Skeletal muscle tissue (tissue), 3 donors: ENCODE measurements at regions not wholly inside any gene's neighbourhood (a gene's known extent, or its start where the extent isn't known, plus 50 kb on each side); places are given as distances from the start of the nearest gene placed in this dataset.
"Not testable (repeated sequence)": the region's sequence is repeated elsewhere in the genome, so short reads cannot be mapped to it uniquely, and the experiment has no call there.

ENCODE experiments used
- H3K27ac ChIP-seq: one replicate; pipeline ENCODE4 v1.7.0; 2013; ENCODE audit warnings: mild to moderate bottlenecking, low read depth, low read length, inconsistent platforms
- H3K27me3 ChIP-seq, 3 donors: one replicate each; pipeline ENCODE4 v1.7.0; 2013; ENCODE audit warnings: low read length in 3 of 3; ENCODE audit not compliant: control insufficient read depth in 3 of 3, insufficient read depth in 3 of 3
- H3K36me3 ChIP-seq, 3 donors: one replicate each; pipeline ENCODE4 v1.7.0; 2013; ENCODE audit warnings: low read length in 3 of 3; ENCODE audit not compliant: control insufficient read depth in 3 of 3, insufficient read depth in 3 of 3
- H3K4me1 ChIP-seq, 3 donors: one replicate each; pipeline ENCODE4 v1.7.0; 2013; ENCODE audit warnings: low read length in 3 of 3, mild to moderate bottlenecking in 3 of 3; ENCODE audit not compliant: control insufficient read depth in 3 of 3, insufficient read depth in 3 of 3
- H3K4me3 ChIP-seq, 3 donors: one replicate each; pipeline ENCODE4 v1.7.0; 2013; ENCODE audit warnings: low read length in 3 of 3
- H3K9ac ChIP-seq, 3 donors: one replicate each; pipeline ENCODE4 v1.7.0; 2013; ENCODE audit warnings: low read length in 3 of 3, mild to moderate bottlenecking in 3 of 3, moderate library complexity in 2 of 3, low read depth in 1 of 3
- H3K9me3 ChIP-seq, 3 donors: one replicate each; pipeline ENCODE4 v1.7.0; 2013; ENCODE audit warnings: low read length in 3 of 3; ENCODE audit not compliant: control insufficient read depth in 3 of 3
- donor health status: Osteomylitis.

GRCh38 chr1:30371179-30371788, 352.1 kb downstream of the MATN1 start:
- no peaks in the 10 kb centered on the region for H3K4me1 ChIP-seq
- H3K9ac ChIP-seq = no peak overlapping the region
- H3K9me3 ChIP-seq = no peaks in the 10 kb centered on the region
- H3K27me3 ChIP-seq = peaks cover 3 to 12% (median 12%) of the 10 kb centered on the region in 3 donors
- H3K27ac ChIP-seq = no peak overlapping the region
- H3K4me3 ChIP-seq = no peak overlapping the region
- no peaks in the 10 kb centered on the region for H3K36me3 ChIP-seq

DNA sequence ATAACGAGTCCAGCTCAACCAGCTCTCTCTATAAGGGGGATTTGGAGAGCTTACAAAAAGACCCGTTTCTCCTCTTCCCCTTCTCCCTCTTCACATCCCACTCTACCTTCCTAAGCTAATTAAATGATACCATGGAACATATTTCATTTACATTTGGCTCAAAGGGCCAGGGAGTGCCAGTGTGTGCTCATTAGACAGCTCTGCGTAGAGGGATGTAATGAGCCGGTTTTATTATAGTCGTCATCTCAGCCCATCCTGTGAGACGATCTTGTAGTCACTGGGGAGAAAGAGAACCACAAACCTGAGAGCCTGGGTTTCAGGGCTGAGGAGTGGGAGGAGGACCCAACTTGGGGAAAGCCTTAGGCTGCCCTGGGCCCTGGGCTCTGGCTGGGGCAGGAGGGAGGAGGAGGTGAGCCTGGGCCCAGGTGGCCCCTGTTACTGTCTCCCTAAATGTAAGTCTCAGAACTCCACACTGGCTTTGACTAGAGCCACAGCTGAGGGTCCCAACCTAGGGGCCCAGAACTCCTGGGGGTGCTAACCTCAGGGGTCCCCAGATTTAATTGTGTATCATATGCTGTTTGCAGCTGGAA, 354.6 kb downstream of the MATN1 start:
- H3K4me1 ChIP-seq = no peaks in the 10 kb centered on the region
- H3K9me3 ChIP-seq = no peaks in the 10 kb centered on the region
- H3K27ac ChIP-seq = no peak overlapping the region
- H3K9ac ChIP-seq = no peak overlapping the region
- H3K4me3 ChIP-seq = no peak overlapping the region
- H3K36me3 ChIP-seq = no peaks in the 10 kb centered on the region
- H3K27me3 ChIP-seq = peaks cover under 1 to 7% (median 3%) of the 10 kb centered on the region in 3 donors

DNA sequence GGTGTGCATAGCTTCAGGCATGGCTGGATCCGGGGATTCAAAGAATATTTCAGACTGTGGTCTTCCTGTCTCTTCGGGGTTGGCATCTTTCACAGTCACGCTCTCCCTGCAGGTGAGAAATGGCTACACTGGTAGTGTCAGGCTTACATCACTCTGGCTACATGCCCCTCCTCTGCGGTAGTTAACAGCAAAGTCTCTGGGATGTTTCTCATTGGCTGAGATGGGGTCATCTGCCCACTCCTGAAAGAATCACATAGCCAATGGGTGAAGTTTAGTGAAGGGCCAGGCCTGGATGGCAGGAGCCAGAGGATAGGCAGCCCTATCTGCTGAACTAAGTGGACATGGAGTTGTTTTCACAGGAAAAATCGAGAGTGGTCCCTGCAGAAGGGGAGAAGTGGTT, 356.5 kb downstream of the MATN1 start:
- Histone ChIP-seq H3K9me3 (no peaks in the 10 kb centered on the region), H3K9ac (no peak overlapping the region), H3K4me3 (no peak overlapping the region), H3K4me1 (no peaks in the 10 kb centered on the region), H3K27me3 (peaks cover 0 to 6% (median 4%) of the 10 kb centered on the region in 3 donors), H3K36me3 (no peaks in the 10 kb centered on the region), H3K27ac (no peak overlapping the region)

DNA sequence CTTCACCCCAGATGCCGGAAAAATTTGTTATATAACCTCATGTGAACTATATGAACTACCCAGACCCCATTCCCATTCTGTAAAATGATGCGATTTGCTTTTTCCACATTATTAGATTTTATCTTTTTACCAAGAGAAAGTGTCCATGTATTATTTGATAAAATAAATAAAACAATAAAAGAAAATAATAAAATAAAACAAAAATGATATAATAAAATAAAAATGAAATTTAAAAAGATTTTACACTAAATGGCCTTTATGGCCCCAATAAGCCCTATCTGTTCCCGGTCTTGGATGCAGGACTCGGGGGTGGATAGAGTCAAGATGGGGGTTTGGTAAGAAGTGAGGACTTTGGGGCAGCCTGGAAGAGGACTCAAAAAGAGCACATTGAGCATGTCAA, 357.2 kb downstream of the MATN1 start:
- H3K4me3 ChIP-seq = no peak overlapping the region

GRCh38 chr1:30365596-30365995, 357.8 kb downstream of the MATN1 start:
- Histone ChIP-seq H3K9me3 (no peaks in the 10 kb centered on the region), H3K4me1 (no peaks in the 10 kb centered on the region), H3K9ac (no peak overlapping the region), H3K27ac (no peak overlapping the region), H3K36me3 (no peaks in the 10 kb centered on the region), H3K4me3 (no peak overlapping the region), H3K27me3 (peaks cover 0 to 4% (median 3%) of the 10 kb centered on the region in 3 donors)

More for the DNA sequence above, 357.2 kb downstream of the MATN1 start:
- Histone ChIP-seq H3K36me3 (no peaks in the 10 kb centered on the region), H3K9me3 (no peaks in the 10 kb centered on the region), H3K4me1 (no peaks in the 10 kb centered on the region), H3K27ac (no peak overlapping the region), H3K9ac (no peak overlapping the region), H3K27me3 (peaks cover 0 to 6% (median 4%) of the 10 kb centered on the region in 3 donors)

- Histone ChIP-seq H3K9me3 (no peaks in the 10 kb centered on the region), H3K4me3 (no peak overlapping the region), H3K9ac (no peak overlapping the region), H3K4me1 (no peaks in the 10 kb centered on the region), H3K27me3 (peaks cover 0 to 7% (median 4%) of the 10 kb centered on the region in 3 donors), H3K36me3 (no peaks in the 10 kb centered on the region), H3K27ac (no peak overlapping the region)
Measured at GRCh38 chr1:30363031-30363430, 360.4 kb downstream of the MATN1 start.

GRCh38 chr1:30362603-30362990, 360.8 kb downstream of the MATN1 start:
- Histone ChIP-seq H3K27me3 (peaks cover 0 to 7% (median 4%) of the 10 kb centered on the region in 3 donors), H3K4me3 (no peak overlapping the region), H3K36me3 (no peaks in the 10 kb centered on the region), H3K9me3 (no peaks in the 10 kb centered on the region), H3K9ac (no peak overlapping the region), H3K4me1 (no peaks in the 10 kb centered on the region), H3K27ac (no peak overlapping the region)

DNA sequence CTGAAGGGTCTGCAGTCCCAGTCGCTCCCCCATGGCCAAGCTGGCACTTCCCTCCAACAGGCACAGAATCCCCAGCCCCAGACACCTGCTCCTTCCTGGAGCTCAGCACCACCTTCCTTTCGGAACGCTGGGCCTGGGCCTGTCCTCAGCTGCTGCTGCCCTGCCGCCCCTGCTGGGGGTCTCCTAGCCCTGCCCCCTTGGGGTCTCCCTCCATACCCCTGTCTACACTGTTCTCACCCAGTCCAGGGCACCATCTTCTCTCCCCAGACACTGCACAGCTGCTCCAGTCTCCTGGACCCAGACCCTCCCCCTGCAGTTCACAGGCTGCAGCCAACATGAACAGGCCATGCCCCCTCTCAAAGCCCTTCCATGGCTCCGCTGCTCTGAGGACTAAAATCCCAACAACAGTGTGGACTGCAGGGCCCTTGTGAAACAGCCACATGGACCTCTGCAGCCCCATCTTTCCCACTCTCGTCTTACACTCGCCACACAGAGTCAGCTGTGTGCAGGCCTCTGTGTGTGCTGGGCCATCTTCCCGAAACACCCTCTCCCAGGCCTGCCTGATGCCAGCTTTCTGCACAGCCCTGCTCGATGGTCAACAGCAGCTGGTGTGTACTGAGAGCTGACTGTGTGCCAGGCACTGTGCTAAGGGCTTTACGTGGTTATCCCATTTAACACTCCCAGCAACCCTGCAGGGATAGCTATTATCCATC, 361.3 kb downstream of the MATN1 start:
- not testable (repeated sequence) for H3K9me3 ChIP-seq, H3K4me1 ChIP-seq, H3K27ac ChIP-seq, H3K9ac ChIP-seq, H3K36me3 ChIP-seq, H3K27me3 ChIP-seq, H3K4me3 ChIP-seq

GRCh38 chr1:30360753-30361152, 362.6 kb downstream of the MATN1 start:
- Histone ChIP-seq H3K9ac (no peak overlapping the region), H3K36me3 (no peaks in the 10 kb centered on the region), H3K9me3 (no peaks in the 10 kb centered on the region), H3K4me1 (no peaks in the 10 kb centered on the region), H3K27me3 (peaks cover 0 to 7% (median 4%) of the 10 kb centered on the region in 3 donors), H3K4me3 (no peak overlapping the region), H3K27ac (no peak overlapping the region)

- peaks cover 0 to 7% (median 4%) of the 10 kb centered on the region in 3 donors for H3K27me3 ChIP-seq
Measured at GRCh38 chr1:30360281-30360680, 363.1 kb downstream of the MATN1 start.

More at GRCh38 chr1:30360281-30360680, 363.1 kb downstream of the MATN1 start:
- no peaks in the 10 kb centered on the region for H3K9me3 ChIP-seq
- no peaks in the 10 kb centered on the region for H3K36me3 ChIP-seq
- H3K4me3 ChIP-seq = no peak overlapping the region
- no peak overlapping the region for H3K27ac ChIP-seq
- no peaks in the 10 kb centered on the region for H3K4me1 ChIP-seq
- no peak overlapping the region for H3K9ac ChIP-seq
